IMR-90 (cell line): ENCODE measurements at regions not wholly inside any gene's neighbourhood (a gene's known extent, or its start where the extent isn't known, plus 50 kb on each side); places are given as distances from the start of the nearest gene placed in this dataset.
A peak's percentile ranks its signal among the peaks of the same experiment; 100 is the strongest.

Experiments used
- ATAC-seq: fragments of 200-7000 bp; cut with Tn5 transposase; 2 replicates; pipeline ENCODE4 v1.9.1; 2020; ENCODE audit warnings: low read depth, mild to moderate bottlenecking, moderate library complexity
- BruUV-seq: library from RNA; stranded (reverse); fragments of 400-500 nt; replicated peaks from 2 replicates; lab custom pipeline; 2021; lab: Mats Ljungman, UMichigan
- CTCF ChIA-PET: fragments of 300-600 bp; formaldehyde crosslinking; extraction: SDS; loops from one replicate; lab custom pipeline; 2021; ENCODE audit warnings: antibody characterized with exemption; lab: Yijun Ruan, JAX
- POLR2A ChIA-PET: fragments of 300-600 bp; sonication (Branson Sonifier 250); formaldehyde crosslinking; loops from one replicate; lab custom pipeline; 2022; ENCODE audit warnings: antibody characterized with exemption; ENCODE audit not compliant: unreplicated experiment; lab: Charles Lee
- DNase-seq: peaks from one replicate; pipeline ENCODE4 v3.0.0; 2013
- H2AFZ ChIP-seq: replicated peaks from 2 replicates; pipeline ENCODE3; 2013; ENCODE audit warnings: low read length, mild to moderate bottlenecking; ENCODE audit not compliant: poor library complexity
- H2AK5ac ChIP-seq: 2 replicates; pipeline ENCODE4 v1.6.1; 2013; ENCODE audit warnings: low read depth, low read length, inconsistent platforms
- H2AK9ac ChIP-seq: replicated peaks from 2 replicates; pipeline ENCODE3; 2013; ENCODE audit warnings: mild to moderate bottlenecking, low read depth, low read length, moderate library complexity; ENCODE audit not compliant: poor library complexity
- H2BK120ac ChIP-seq: 2 replicates; pipeline ENCODE4 v1.6.1; 2013; ENCODE audit warnings: low read depth, low read length, inconsistent platforms
- H2BK15ac ChIP-seq: 3 replicates; pipeline ENCODE4 v1.6.1; 2013; ENCODE audit warnings: low read depth, low read length, inconsistent platforms
- H2BK20ac ChIP-seq: 2 replicates; pipeline ENCODE4 v1.6.1; 2013; ENCODE audit warnings: low read depth, mild to moderate bottlenecking, inconsistent platforms, low read length, moderate library complexity
- H2BK5ac ChIP-seq: 2 replicates; pipeline ENCODE4 v1.6.1; 2013; ENCODE audit warnings: mild to moderate bottlenecking, low read depth, low read length, inconsistent platforms; ENCODE audit not compliant: poor library complexity, severe bottlenecking
- H3K14ac ChIP-seq: replicated peaks from 2 replicates; pipeline ENCODE4 v1.6.1; 2013; ENCODE audit warnings: low read depth, low read length, inconsistent platforms
- H3K18ac ChIP-seq: 2 replicates; pipeline ENCODE4 v1.6.1; 2013; ENCODE audit warnings: low read depth, low read length, control low read depth
- H3K23ac ChIP-seq: 2 replicates; pipeline ENCODE4 v1.6.1; 2013; ENCODE audit warnings: low read depth, low read length, inconsistent platforms
- H3K27ac ChIP-seq: 2 replicates; pipeline ENCODE4 v1.5.1; 2013; ENCODE audit warnings: mild to moderate bottlenecking, control low read depth, low read length; ENCODE audit not compliant: insufficient read depth
- H3K27me3 ChIP-seq: 2 replicates; pipeline ENCODE4 v1.6.1; 2013; ENCODE audit warnings: low read length; ENCODE audit not compliant: control insufficient read depth, insufficient read depth
- H3K36me3 ChIP-seq: 2 replicates; pipeline ENCODE4 v1.6.1; 2013; ENCODE audit warnings: low read length, mixed read lengths; ENCODE audit not compliant: control insufficient read depth, insufficient read depth
- H3K4ac ChIP-seq: 2 replicates; pipeline ENCODE4 v1.6.1; 2013; ENCODE audit warnings: low read depth, low read length, inconsistent platforms
- H3K4me1 ChIP-seq: 2 replicates; pipeline ENCODE4 v1.6.1; 2013; ENCODE audit warnings: low read length, mixed read lengths; ENCODE audit not compliant: control insufficient read depth, insufficient read depth
- H3K4me2 ChIP-seq: 2 replicates; pipeline ENCODE4 v1.6.1; 2013; ENCODE audit warnings: low read depth, mild to moderate bottlenecking, control low read depth, low read length, moderate library complexity
- H3K4me3 ChIP-seq: 2 replicates; pipeline ENCODE4 v1.5.1; 2013; ENCODE audit warnings: low read depth, mild to moderate bottlenecking, control low read depth, low read length, moderate library complexity; ENCODE audit not compliant: insufficient read depth
- H3K56ac ChIP-seq: 2 replicates; pipeline ENCODE4 v1.6.1; 2013; ENCODE audit warnings: low read length, inconsistent platforms; ENCODE audit not compliant: insufficient read depth; ENCODE audit errors: extremely low read depth
- H3K79me1 ChIP-seq, 2 experiments: 2 replicates each; pipeline ENCODE4 v1.6.1; 2013; ENCODE audit warnings: low read length in 2 of 2, inconsistent platforms in 1 of 2, low read depth in 1 of 2
- H3K9ac ChIP-seq: 2 replicates; pipeline ENCODE4 v1.6.1; 2013; ENCODE audit warnings: low read depth, low read length, control low read depth
- H3K9me1 ChIP-seq: 2 replicates; pipeline ENCODE4 v1.6.1; 2013; ENCODE audit warnings: low read length, inconsistent platforms; ENCODE audit not compliant: insufficient read depth
- H3K9me3 ChIP-seq: 2 replicates; pipeline ENCODE4 v1.6.1; 2013; ENCODE audit warnings: low read length; ENCODE audit not compliant: control insufficient read depth, insufficient read depth
- H4K20me1 ChIP-seq: 2 replicates; pipeline ENCODE4 v1.6.1; 2013; ENCODE audit warnings: low read length, inconsistent platforms; ENCODE audit not compliant: insufficient read depth
- H4K5ac ChIP-seq: 2 replicates; pipeline ENCODE4 v1.6.1; 2013; ENCODE audit warnings: mild to moderate bottlenecking, low read depth, low read length, control low read depth
- H4K8ac ChIP-seq, 2 experiments: 2 replicates each; pipeline ENCODE4 v1.6.1; 2013; ENCODE audit warnings: low read depth in 2 of 2, low read length in 2 of 2, control low read depth in 1 of 2, inconsistent platforms in 1 of 2
- H4K91ac ChIP-seq: 2 replicates; pipeline ENCODE4 v1.6.1; 2013; ENCODE audit warnings: low read depth, low read length, inconsistent platforms; ENCODE audit not compliant: insufficient read depth
- BHLHE40 ChIP-seq: fragments of 150-350 bp; IDR thresholded peaks from 2 replicates; pipeline ENCODE4 v1.6.1; 2016; ENCODE audit warnings: mild to moderate bottlenecking, low read depth, low read length
- CEBPB ChIP-seq: IDR thresholded peaks from 2 replicates; pipeline ENCODE4 v1.6.1; 2012; ENCODE audit warnings: low read depth, low read length, improper control_type of control experiment
- CHD1 ChIP-seq: IDR thresholded peaks from 2 replicates; pipeline ENCODE4 v1.6.1; 2012; ENCODE audit warnings: low read depth, low read length, improper control_type of control experiment
- MAFK ChIP-seq: IDR thresholded peaks from 2 replicates; pipeline ENCODE4 v1.6.1; 2012; ENCODE audit warnings: low read depth, low read length, improper control_type of control experiment
- MAZ ChIP-seq: IDR thresholded peaks from 2 replicates; pipeline ENCODE4 v1.6.1; 2012; ENCODE audit warnings: low read depth, mild to moderate bottlenecking, low read length, improper control_type of control experiment, moderate library complexity, borderline replicate concordance
- NFE2L2 ChIP-seq: fragments of 150-350 bp; IDR thresholded peaks from 2 replicates; pipeline ENCODE4 v1.6.1; 2016; ENCODE audit warnings: low read depth, mild to moderate bottlenecking, low read length
- POLR2A ChIP-seq: IDR thresholded peaks from 2 replicates; pipeline ENCODE4 v1.6.1; 2012; ENCODE audit warnings: mild to moderate bottlenecking, low read depth, low read length
- RCOR1 ChIP-seq: IDR thresholded peaks from 2 replicates; pipeline ENCODE4 v1.6.1; 2012; ENCODE audit warnings: mild to moderate bottlenecking, low read length, improper control_type of control experiment; ENCODE audit not compliant: insufficient replicate concordance
- RFX5 ChIP-seq: IDR thresholded peaks from 2 replicates; pipeline ENCODE4 v1.8.0; 2012; ENCODE audit warnings: low read depth, mild to moderate bottlenecking, low read length, moderate library complexity
- SMC3 ChIP-seq: fragments of 150-350 bp; IDR thresholded peaks from 2 replicates; pipeline ENCODE4 v1.6.1; 2016; ENCODE audit warnings: low read depth, mild to moderate bottlenecking, antibody characterized with exemption, low read length, moderate library complexity
- USF2 ChIP-seq: fragments of 150-350 bp; IDR thresholded peaks from 2 replicates; pipeline ENCODE4 v1.6.1; 2017; ENCODE audit warnings: mild to moderate bottlenecking, antibody characterized with exemption, low read length, low read depth
- WGBS, 2 experiments: methylation state at CpG; one replicate each; pipeline versions ENCODE4 v1.1.5 to v1.1.7; 2013; ENCODE audit warnings: missing lambda C conversion rate in 2 of 2; ENCODE audit not compliant: insufficient read length in 1 of 2; ENCODE audit errors: extremely low coverage in 2 of 2; 5-methylcytosine and 5-hydroxymethylcytosine counted together
- dilution Hi-C: fragments of 300-500 bp; cut with HindIII; formaldehyde crosslinking; loops from one replicate; pipeline ENCODE4 v1.14.3; 2018; ENCODE audit warnings: low sequenced_read_pairs; ENCODE audit not compliant: unreplicated experiment
- in situ Hi-C: fragments of 300-500 bp; cut with MboI; formaldehyde crosslinking; loops from 3 replicates; pipeline ENCODE4 v1.14.3; 2019; ENCODE audit warnings: low sequenced_read_pairs, inconsistent platforms, mixed read lengths
- intact Hi-C: fragments of 100-400 bp; cut with micrococcal nuclease; formaldehyde crosslinking; loops from 2 replicates; pipeline ENCODE4 v1.10.0; 2022
- TF ChIP-seq, protein P1 (sequence below): conservative IDR thresholded peaks from 2 replicates; pipeline ENCODE4 v1.5.1; 2012; ENCODE audit warnings: mild to moderate bottlenecking, low read depth, low read length, improper control_type of control experiment
- TF ChIP-seq, protein P2 (sequence below): fragments of 150-350 bp; IDR thresholded peaks from 2 replicates; pipeline ENCODE4 v1.6.1; 2016; ENCODE audit warnings: low read depth, mild to moderate bottlenecking, low read length, moderate library complexity, borderline replicate concordance

DNA sequence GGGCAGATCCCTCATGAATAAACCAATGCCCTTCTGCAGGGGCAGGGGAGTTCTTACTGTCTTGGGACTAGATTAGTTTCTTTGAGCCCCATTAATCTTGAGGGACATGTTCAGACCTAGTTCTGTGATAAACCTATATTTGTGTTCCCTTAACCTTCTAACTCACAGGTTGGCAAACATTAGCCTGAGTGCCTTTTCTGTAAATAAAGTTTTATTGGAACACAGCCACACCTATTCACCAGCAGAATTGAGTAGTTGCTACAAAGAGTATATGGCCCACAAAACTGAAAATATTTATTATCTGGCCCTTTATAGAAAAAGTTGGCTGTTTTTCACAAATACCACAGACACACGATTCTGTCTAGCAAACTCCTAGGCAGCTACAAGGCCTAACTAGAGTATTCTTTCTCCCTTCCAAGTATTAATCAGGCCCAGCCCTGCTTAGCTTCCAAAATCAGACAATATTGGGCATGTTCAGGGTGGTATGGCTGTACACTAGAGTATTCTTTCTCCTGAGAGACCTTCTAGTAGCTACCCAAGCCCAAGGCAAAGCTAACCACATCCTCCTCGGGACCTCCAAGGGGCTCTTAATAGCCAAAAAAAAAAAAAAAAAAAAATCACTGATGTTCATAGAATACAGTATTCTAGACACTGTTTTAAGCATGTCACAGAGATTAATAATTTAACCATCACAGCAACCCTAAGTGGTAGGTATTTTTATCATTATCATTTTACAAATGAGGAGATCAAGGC, 199.3 kb upstream of the PWP1 start:
- Histone ChIP-seq H2BK5ac (no peak overlapping the region), H4K8ac (no peak overlapping the region), H3K9me1 (no peaks in the 10 kb centered on the region), H3K56ac (no peak overlapping the region), H3K79me1 (no peaks in the 10 kb centered on the region), H3K14ac (no peak overlapping the region), H3K4me1 (no peaks in the 10 kb centered on the region; the same call in 1 of the 2 replicates), H4K20me1 (no peaks in the 10 kb centered on the region), H4K5ac (no peak overlapping the region), H3K9me3 (no peaks in the 10 kb centered on the region), H3K9ac (no peak overlapping the region), H3K4me2 (0 out of 2 replicates have a peak overlapping the region, but pooled peaks have one; percentile 17), H2BK15ac (no peak overlapping the region), H3K27me3 (peaks cover 4% of the 10 kb centered on the region; the same call in 1 of the 2 replicates), H3K27ac (no peak overlapping the region), H2BK120ac (no peak overlapping the region), H2AK5ac (no peak overlapping the region), H4K91ac (no peak overlapping the region), H2AFZ (no peak overlapping the region), H2AK9ac (no peak overlapping the region), H3K4me3 (no peak overlapping the region), H3K4ac (no peak overlapping the region), H3K36me3 (no peaks in the 10 kb centered on the region), H2BK20ac (no peak overlapping the region), H3K18ac (no peak overlapping the region; the same call in 1 of the 2 replicates), H3K23ac (no peak overlapping the region)
- ATAC-seq (no peak), DNase-seq (no peak)
- TF ChIP-seq, protein P1, sequence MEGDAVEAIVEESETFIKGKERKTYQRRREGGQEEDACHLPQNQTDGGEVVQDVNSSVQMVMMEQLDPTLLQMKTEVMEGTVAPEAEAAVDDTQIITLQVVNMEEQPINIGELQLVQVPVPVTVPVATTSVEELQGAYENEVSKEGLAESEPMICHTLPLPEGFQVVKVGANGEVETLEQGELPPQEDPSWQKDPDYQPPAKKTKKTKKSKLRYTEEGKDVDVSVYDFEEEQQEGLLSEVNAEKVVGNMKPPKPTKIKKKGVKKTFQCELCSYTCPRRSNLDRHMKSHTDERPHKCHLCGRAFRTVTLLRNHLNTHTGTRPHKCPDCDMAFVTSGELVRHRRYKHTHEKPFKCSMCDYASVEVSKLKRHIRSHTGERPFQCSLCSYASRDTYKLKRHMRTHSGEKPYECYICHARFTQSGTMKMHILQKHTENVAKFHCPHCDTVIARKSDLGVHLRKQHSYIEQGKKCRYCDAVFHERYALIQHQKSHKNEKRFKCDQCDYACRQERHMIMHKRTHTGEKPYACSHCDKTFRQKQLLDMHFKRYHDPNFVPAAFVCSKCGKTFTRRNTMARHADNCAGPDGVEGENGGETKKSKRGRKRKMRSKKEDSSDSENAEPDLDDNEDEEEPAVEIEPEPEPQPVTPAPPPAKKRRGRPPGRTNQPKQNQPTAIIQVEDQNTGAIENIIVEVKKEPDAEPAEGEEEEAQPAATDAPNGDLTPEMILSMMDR = no peak
- TF ChIP-seq MAZ (no peak), NFE2L2 (no peak), SMC3 (no peak), RCOR1 (no peak), CEBPB (no peak), USF2 (no peak), POLR2A (no peak), BHLHE40 (no peak), RFX5 (no peak), MAFK (no peak), CHD1 (no peak)
- TF ChIP-seq, protein P2, sequence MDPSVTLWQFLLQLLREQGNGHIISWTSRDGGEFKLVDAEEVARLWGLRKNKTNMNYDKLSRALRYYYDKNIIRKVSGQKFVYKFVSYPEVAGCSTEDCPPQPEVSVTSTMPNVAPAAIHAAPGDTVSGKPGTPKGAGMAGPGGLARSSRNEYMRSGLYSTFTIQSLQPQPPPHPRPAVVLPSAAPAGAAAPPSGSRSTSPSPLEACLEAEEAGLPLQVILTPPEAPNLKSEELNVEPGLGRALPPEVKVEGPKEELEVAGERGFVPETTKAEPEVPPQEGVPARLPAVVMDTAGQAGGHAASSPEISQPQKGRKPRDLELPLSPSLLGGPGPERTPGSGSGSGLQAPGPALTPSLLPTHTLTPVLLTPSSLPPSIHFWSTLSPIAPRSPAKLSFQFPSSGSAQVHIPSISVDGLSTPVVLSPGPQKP = no peak
- no TSS peak for BruUV-seq
- WGBS, 2 experiments = no CpG with 5 or more reads among the region's 2 CpGs
- dilution Hi-C loops (no loop called here), in situ Hi-C loops (no loop called here), intact Hi-C loops (no loop called here)
- POLR2A ChIA-PET = no interaction called here
- CTCF ChIA-PET = no interaction called here
